ENCODE measurements at regions not wholly inside any gene's neighbourhood (a gene's known extent, or its start where the extent isn't known, plus 50 kb on each side); places are given as distances from the start of the nearest gene placed in this dataset.

GRCh38 chrX:17214962-17215361, 160.0 kb upstream of the NHS start:
- no peak for TF ChIP-seq SIN3A (IDR thresholded peaks at IDR 0.05; ENCODE audit: borderline replicate concordance, low read depth, low read length)
- no peak for TF ChIP-seq TEAD4 (IDR thresholded peaks at IDR 0.05; ENCODE audit: borderline replicate concordance, insufficient read depth)
- TF ChIP-seq PBX3 (IDR thresholded peaks at IDR 0.05) = no peak
- TF ChIP-seq POLR2AphosphoS5 (IDR thresholded peaks at IDR 0.05; ENCODE audit: low read depth, low read length) = no peak
- no peak for TF ChIP-seq CTCF (IDR thresholded peaks at IDR 0.05)
- TF ChIP-seq ZBTB33 (IDR thresholded peaks at IDR 0.05; ENCODE audit: borderline replicate concordance, low read depth) = no peak
- TF ChIP-seq EZH2phosphoT487 (IDR thresholded peaks at IDR 0.05; ENCODE audit: borderline replicate concordance, low read depth) = no peak
- TF ChIP-seq YY1 (IDR thresholded peaks at IDR 0.05; ENCODE audit: low read depth) = no peak
- no peak for TF ChIP-seq FOXJ3 (CRISPR knock-in tag; IDR thresholded peaks at IDR 0.05)
- TF ChIP-seq TAF1 (IDR thresholded peaks at IDR 0.05; ENCODE audit: borderline replicate concordance, low read depth, low read length) = no peak
- TF ChIP-seq RCOR1 (IDR thresholded peaks at IDR 0.05; ENCODE audit: low read length) = no peak
- TF ChIP-seq NFIC (IDR thresholded peaks at IDR 0.05; ENCODE audit: borderline replicate concordance) = no peak
- TF ChIP-seq EP300 (IDR thresholded peaks at IDR 0.05; ENCODE audit: borderline replicate concordance in 1 of 2, low read depth in 1 of 2, low read length in 1 of 2) = no peak
